Ishikawa (cell line): ENCODE measurements at regions not wholly inside any gene's neighbourhood (a gene's known extent, or its start where the extent isn't known, plus 50 kb on each side); places are given as distances from the start of the nearest gene placed in this dataset.

Source experiments
- MAX ChIP-seq: IDR thresholded peaks from 2 replicates; pipeline ENCODE4 v1.6.1; 2012
- NFIC ChIP-seq: IDR thresholded peaks from 2 replicates; pipeline ENCODE4 v1.6.1; 2012
- REST ChIP-seq: IDR thresholded peaks from 2 replicates; pipeline ENCODE4 v1.6.1; 2012; ENCODE audit warnings: low read depth, mild to moderate bottlenecking
- TAF1 ChIP-seq: IDR thresholded peaks from 2 replicates; pipeline ENCODE4 v1.6.1; 2012; ENCODE audit warnings: low read depth, mild to moderate bottlenecking
- TEAD4 ChIP-seq: IDR thresholded peaks from 2 replicates; pipeline ENCODE4 v1.6.1; 2012
- YY1 ChIP-seq: IDR thresholded peaks from 2 replicates; pipeline ENCODE4 v1.6.1; 2012; ENCODE audit warnings: low read depth

- TF ChIP-seq MAX (no peak), TAF1 (no peak), TEAD4 (no peak), NFIC (no peak), YY1 (no peak), REST (no peak)
Observed at GRCh38 chr5:175133185-175133584, 310.8 kb downstream of the DRD1 start.
